ENCODE measurements at regions not wholly inside any gene's neighbourhood (a gene's known extent, or its start where the extent isn't known, plus 50 kb on each side); places are given as distances from the start of the nearest gene placed in this dataset.

- POLR2A ChIA-PET: no interaction called here
- no peaks in the 10 kb centered on the region for H3K4me1 ChIP-seq (ENCODE audit: control insufficient read depth, insufficient read depth, low read length)
- H3K27ac ChIP-seq (ENCODE audit: extremely low read depth, low read depth, low read length): no peak overlapping the region
- CTCF ChIA-PET: interaction anchor here (1.0 kb wide), 1 partner anchor 109 kb away, joined by 3 read pairs; no protein-coding TSS in a partner anchor
- no peaks in the 10 kb centered on the region for H3K36me3 ChIP-seq (ENCODE audit: control insufficient read depth in 2 of 2, insufficient read depth in 1 of 2, low read length in 2 of 2)
- TF ChIP-seq PATZ1 (tag by site-specific recombination; IDR thresholded peaks at IDR 0.05) (no peak), ZNF610 (tag by site-specific recombination; IDR thresholded peaks at IDR 0.05; ENCODE audit: borderline replicate concordance) (no peak), ZNF677 (tag by site-specific recombination; IDR thresholded peaks at IDR 0.05) (no peak), HOXC10 (CRISPR knock-in tag; IDR thresholded peaks at IDR 0.05) (no peak), ZNF561 (tag by site-specific recombination; IDR thresholded peaks at IDR 0.05; ENCODE audit: borderline replicate concordance) (no peak), ZNF214 (tag by site-specific recombination; IDR thresholded peaks at IDR 0.05; ENCODE audit: borderline replicate concordance) (no peak), ZIC2 (tag by site-specific recombination; IDR thresholded peaks at IDR 0.05) (no peak), ZBTB1 (tag by site-specific recombination; IDR thresholded peaks at IDR 0.05) (no peak), ZNF670 (tag by site-specific recombination; IDR thresholded peaks at IDR 0.05; ENCODE audit: low read depth) (no peak), ZNF624 (tag by site-specific recombination; IDR thresholded peaks at IDR 0.05) (no peak), AEBP2 (tag by site-specific recombination; IDR thresholded peaks at IDR 0.05; ENCODE audit: borderline replicate concordance) (no peak), ZNF629 (tag by site-specific recombination; IDR thresholded peaks at IDR 0.05) (no peak), ZNF16 (tag by site-specific recombination; IDR thresholded peaks at IDR 0.05; ENCODE audit: low read depth) (no peak), ZNF501 (tag by site-specific recombination; IDR thresholded peaks at IDR 0.05) (no peak), ZNF2 (tag by site-specific recombination; IDR thresholded peaks at IDR 0.05) (no peak), SCRT1 (tag by site-specific recombination; IDR thresholded peaks at IDR 0.05; ENCODE audit: borderline replicate concordance) (no peak), ZBTB17 (tag by site-specific recombination; IDR thresholded peaks at IDR 0.05) (no peak), ZNF341 (tag by site-specific recombination; IDR thresholded peaks at IDR 0.05; ENCODE audit: low read depth) (no peak), ZNF221 (tag by site-specific recombination; IDR thresholded peaks at IDR 0.05; ENCODE audit: borderline replicate concordance) (no peak), ZNF23 (tag by site-specific recombination; IDR thresholded peaks at IDR 0.05; ENCODE audit: borderline replicate concordance) (no peak)
- H3K4me3 ChIP-seq (ENCODE audit: low read depth, low read length): no peak overlapping the region
- H3K9me3 ChIP-seq (ENCODE audit: control insufficient read depth, insufficient read depth, low read depth, low read length): no peaks in the 10 kb centered on the region
Measured at GRCh38 chr2:147223119-147223518, 621.7 kb upstream of the ACVR2A start.

- no peaks in the 10 kb centered on the region for H3K4me1 ChIP-seq (ENCODE audit: control insufficient read depth, insufficient read depth, low read length)
- H3K9me3 ChIP-seq (ENCODE audit: control insufficient read depth, insufficient read depth, low read depth, low read length): no peaks in the 10 kb centered on the region
- no peak overlapping the region for H3K4me3 ChIP-seq (ENCODE audit: low read depth, low read length)
- no peak for TF ChIP-seq GFI1B (tag by site-specific recombination; IDR thresholded peaks at IDR 0.05)
- TF ChIP-seq MZF1 (tag by site-specific recombination; IDR thresholded peaks at IDR 0.05; ENCODE audit: borderline replicate concordance): no peak
- no peak for TF ChIP-seq TSHZ1 (tag by site-specific recombination; IDR thresholded peaks at IDR 0.05; ENCODE audit: borderline replicate concordance)
- POLR2A ChIA-PET: no interaction called here
- no peaks in the 10 kb centered on the region for H3K36me3 ChIP-seq (ENCODE audit: control insufficient read depth in 2 of 2, insufficient read depth in 1 of 2, low read length in 2 of 2)
- CTCF ChIA-PET: no interaction called here
- H3K27ac ChIP-seq (ENCODE audit: extremely low read depth, low read depth, low read length): no peak overlapping the region
Measured at GRCh38 chr2:147222506-147222905, 622.3 kb upstream of the ACVR2A start.

All from HEK293 (cell line).